NCI-H526 (cell line): ENCODE measurements at regions not wholly inside any gene's neighbourhood (a gene's known extent, or its start where the extent isn't known, plus 50 kb on each side); places are given as distances from the start of the nearest gene placed in this dataset.

Experiments
- DNase-seq, 2 experiments: peaks; one replicate each; lab custom pipeline; 2025; lab: John Stamatoyannopoulos, UW

- DNase-seq: no peak
Measured at GRCh38 chr12:13764748-13765147, 216.7 kb downstream of the GRIN2B start.

- no peak for DNase-seq
Measured at GRCh38 chr12:13749389-13749788, 232.0 kb downstream of the GRIN2B start.

- peak in 1 of 2 experiments; percentile 24 for DNase-seq
Measured at GRCh38 chr12:13745111-13745860, 236.1 kb downstream of the GRIN2B start.

GRCh38 chr12:13744561-13744960 lies 236.8 kb downstream of the GRIN2B start:
- DNase-seq: no peak

- no peak for DNase-seq
Measured at GRCh38 chr12:13740149-13740545, 241.3 kb downstream of the GRIN2B start.

GRCh38 chr12:13735734-13736133 lies 245.7 kb downstream of the GRIN2B start:
- DNase-seq: no peak

GRCh38 chr12:13734584-13735152 lies 246.7 kb downstream of the GRIN2B start:
- no peak for DNase-seq

- DNase-seq: peak; percentile 81 to 92
Measured at GRCh38 chr12:13727707-13728195, 253.7 kb downstream of the GRIN2B start.

GRCh38 chr12:13725049-13725448 lies 256.4 kb downstream of the GRIN2B start:
- DNase-seq: no peak

GRCh38 chr12:13724136-13724535 lies 257.3 kb downstream of the GRIN2B start:
- DNase-seq: no peak

GRCh38 chr12:13719986-13720385 lies 261.4 kb downstream of the GRIN2B start:
- no peak for DNase-seq

GRCh38 chr12:13718271-13718670 lies 263.1 kb downstream of the GRIN2B start:
- no peak for DNase-seq

- no peak for DNase-seq
Measured at GRCh38 chr12:13716119-13716518, 265.3 kb downstream of the GRIN2B start.

GRCh38 chr12:13713556-13714410 lies 267.6 kb downstream of the GRIN2B start:
- DNase-seq: no peak

GRCh38 chr12:13707829-13708228 lies 273.6 kb downstream of the GRIN2B start:
- no peak for DNase-seq

- no peak for DNase-seq
Measured at GRCh38 chr12:13702381-13702780, 279.0 kb downstream of the GRIN2B start.

- no peak for DNase-seq
Measured at GRCh38 chr12:13701502-13701901, 279.9 kb downstream of the GRIN2B start.

GRCh38 chr12:13697973-13698372 lies 283.4 kb downstream of the GRIN2B start:
- DNase-seq: no peak

- no peak for DNase-seq
Measured at GRCh38 chr12:13695781-13696180, 285.6 kb downstream of the GRIN2B start.

- no peak for DNase-seq
Measured at GRCh38 chr12:13692332-13692731, 289.1 kb downstream of the GRIN2B start.

- no peak for DNase-seq
Measured at GRCh38 chr12:13691598-13691997, 289.8 kb downstream of the GRIN2B start.

GRCh38 chr12:13687633-13688032 lies 293.8 kb downstream of the GRIN2B start:
- DNase-seq: no peak

- no peak for DNase-seq
Measured at GRCh38 chr12:13686260-13686659, 295.1 kb downstream of the GRIN2B start.
